GM18909 (cell line): ENCODE measurements at regions not wholly inside any gene's neighbourhood (a gene's known extent, or its start where the extent isn't known, plus 50 kb on each side); places are given as distances from the start of the nearest gene placed in this dataset.

Experiments
- ATAC-seq: cut with Tn5 transposase; IDR thresholded peaks from one replicate; pipeline ENCODE4 v1.9.1; 2021; ENCODE audit warnings: mild to moderate bottlenecking; ENCODE audit not compliant: unreplicated experiment, poor library complexity

DNA sequence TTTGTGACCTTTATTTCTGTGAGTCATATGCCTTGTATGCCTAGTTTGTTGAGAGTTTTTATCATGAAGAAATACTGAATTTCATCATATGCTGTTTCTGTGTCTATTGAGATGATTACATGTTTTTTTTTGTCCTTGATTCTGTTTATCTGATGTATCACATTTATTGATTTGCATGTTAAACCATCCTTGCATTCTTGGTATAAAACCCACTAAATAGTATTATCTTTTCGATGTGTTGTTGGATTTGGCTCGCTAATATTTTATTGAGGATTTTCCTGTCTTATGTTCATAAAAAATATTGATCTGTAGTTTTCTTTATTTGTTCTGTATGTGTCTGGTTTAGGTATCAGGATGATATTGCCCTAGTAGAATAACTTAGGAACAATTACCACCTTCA is 164.7 kb upstream of the CHRM3 start:
- ATAC-seq, result no peak

DNA sequence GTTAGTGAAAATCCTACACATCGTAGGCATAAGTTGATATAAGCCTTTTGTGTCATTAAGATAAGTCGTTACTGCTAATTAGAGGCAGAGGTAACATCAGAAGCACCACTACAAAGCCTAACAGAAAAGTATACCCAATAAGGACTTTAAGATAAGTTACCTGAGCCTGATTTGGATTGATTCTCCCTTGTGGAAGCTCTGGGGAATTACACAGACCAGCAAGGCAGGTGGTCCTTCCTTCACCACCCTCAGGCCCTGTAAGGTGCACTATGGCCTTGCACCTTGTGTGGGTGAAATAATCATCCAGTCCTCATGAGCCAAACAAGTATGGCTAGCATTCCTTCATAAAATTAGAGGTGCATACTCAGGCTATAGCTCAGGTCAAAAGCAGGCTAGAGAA is 166.7 kb upstream of the CHRM3 start:
- ATAC-seq, result no peak

DNA sequence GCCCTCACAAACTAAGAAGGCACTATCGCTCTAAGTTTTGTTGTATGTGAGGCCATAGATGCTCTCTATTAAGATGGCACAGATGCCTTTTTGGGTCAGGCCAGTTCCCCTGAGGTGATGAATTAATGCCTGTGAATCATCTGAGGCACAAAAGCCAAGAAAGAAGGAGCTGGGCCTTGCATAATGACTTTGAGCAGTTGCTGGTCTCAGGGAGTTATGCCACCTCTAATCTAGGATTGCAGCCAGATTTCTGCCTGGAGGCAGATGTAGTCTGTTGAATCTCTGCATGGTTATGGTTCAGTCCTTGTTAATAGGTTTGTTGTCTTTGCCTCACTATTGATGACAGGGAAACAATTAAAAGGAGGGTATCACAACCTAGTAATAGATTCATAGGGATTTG is 168.1 kb upstream of the CHRM3 start:
- ATAC-seq, result no peak

- no peak for ATAC-seq
Measured at GRCh38 chr1:239212811-239213220, 173.6 kb upstream of the CHRM3 start.

GRCh38 chr1:239209591-239209990 is 176.8 kb upstream of the CHRM3 start:
- no peak for ATAC-seq

- no peak for ATAC-seq
Measured at GRCh38 chr1:239204401-239204800, 182.0 kb upstream of the CHRM3 start.

- no peak for ATAC-seq
Measured at GRCh38 chr1:239197871-239198270, 188.5 kb upstream of the CHRM3 start.

- ATAC-seq, result no peak
Measured at GRCh38 chr1:239189998-239190512, 196.3 kb upstream of the CHRM3 start.

GRCh38 chr1:239186487-239186886 is 199.9 kb upstream of the CHRM3 start:
- no peak for ATAC-seq

DNA sequence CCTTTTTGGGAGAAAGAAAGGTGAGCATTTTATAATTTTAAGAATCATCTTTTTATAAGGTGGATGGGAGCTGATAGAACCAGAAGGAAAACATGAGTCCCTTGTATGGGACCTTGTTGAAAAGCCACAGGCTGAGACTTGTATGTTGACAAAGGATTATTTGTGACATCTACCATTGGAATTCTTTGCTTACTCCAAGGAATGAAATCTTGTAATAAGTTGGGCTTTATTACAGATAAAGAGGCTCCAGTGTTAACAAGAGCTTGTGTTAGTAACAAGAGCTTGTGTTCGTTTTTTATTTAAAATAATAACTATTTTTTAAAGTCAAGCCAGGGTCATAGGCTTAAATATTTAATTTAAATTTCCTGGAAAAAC is 201.1 kb upstream of the CHRM3 start:
- ATAC-seq, result no peak

DNA sequence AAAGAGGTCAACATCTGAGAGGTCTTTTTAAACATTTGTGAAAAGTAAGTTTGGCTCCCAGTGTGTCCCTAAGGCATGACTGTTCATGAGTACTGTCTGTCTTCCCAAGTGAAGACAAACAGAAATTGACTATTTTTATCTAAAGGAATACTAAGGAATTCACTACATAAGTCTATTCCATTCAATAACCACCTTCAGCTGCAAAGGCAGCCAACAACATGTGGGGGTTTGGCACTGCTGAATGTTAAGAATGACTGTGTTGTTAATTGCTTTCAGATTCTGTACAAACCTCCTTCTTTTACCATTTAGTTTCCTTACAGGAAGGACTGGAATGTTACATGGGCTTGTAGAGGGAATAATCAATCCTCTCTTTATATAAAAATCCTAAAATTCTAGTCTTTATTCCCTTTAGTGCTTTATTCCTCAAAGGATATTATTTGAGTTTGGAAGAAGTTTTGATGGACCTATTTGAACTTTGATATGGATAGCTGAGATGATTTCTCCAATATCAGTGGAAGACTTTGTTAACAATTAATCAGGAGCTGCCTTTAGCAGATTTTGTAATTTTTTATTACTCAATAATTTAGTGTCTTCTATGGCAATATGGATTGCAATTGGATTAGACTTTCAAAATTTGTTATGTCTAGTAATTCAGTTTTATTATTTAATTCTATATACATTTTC is 201.7 kb upstream of the CHRM3 start:
- no peak for ATAC-seq

GRCh38 chr1:239178961-239179360 is 207.4 kb upstream of the CHRM3 start:
- ATAC-seq, result no peak

- ATAC-seq, result no peak
Measured at GRCh38 chr1:239174880-239175279, 211.5 kb upstream of the CHRM3 start.

GRCh38 chr1:239170828-239171227 is 215.5 kb upstream of the CHRM3 start:
- ATAC-seq, result no peak

DNA sequence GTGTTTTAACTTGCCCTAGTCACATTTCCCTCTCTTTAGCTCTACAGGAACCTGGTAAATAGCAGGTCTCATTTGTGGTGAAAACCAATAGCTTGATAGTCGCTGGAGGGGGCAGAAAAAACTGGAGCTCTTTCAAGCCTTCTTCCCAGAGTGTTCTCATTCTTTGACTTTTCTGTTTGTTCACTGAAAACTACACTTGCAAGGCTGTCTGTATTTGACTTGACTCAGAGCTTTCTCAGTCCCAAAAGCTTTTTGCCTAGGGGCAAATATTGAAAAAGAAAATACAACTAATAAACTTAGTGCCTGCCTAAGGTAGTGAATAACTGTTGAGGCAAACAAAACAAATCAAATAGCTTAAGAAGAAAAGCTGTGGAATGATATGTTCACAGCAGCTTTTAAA is 217.1 kb upstream of the CHRM3 start:
- no peak for ATAC-seq

- ATAC-seq, result no peak
Measured at GRCh38 chr1:239164451-239165180, 221.8 kb upstream of the CHRM3 start.

DNA sequence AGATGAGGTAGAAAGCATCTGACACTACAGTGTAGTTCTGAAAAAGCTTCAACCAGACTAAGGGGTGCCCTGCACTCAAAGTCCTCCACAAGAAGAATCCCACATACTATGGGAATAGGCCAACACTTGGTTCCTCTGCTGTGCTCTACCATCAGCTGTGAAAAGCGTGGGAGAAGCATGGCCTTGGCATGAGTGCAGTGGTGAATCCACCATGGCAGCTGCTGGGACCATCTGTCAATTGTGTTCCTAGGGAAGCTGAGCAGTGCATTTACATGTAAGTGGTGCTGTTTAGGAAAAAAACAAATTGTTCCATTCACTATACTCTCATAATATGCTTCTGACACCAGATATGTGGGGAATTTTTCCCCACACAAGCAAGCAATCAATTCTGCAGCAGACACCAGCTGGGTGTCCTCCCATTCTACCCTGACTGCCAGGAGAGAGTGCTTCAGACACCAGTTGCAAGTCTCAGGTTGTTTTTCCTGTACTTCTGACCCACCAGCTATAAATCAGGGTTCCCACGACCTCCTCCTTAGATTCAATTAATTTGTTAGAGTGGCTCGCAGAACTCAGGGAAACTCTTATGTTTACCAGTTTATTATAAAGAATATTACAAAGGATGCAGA is 230.8 kb upstream of the CHRM3 start:
- no peak for ATAC-seq

GRCh38 chr1:239151937-239152336 is 234.4 kb upstream of the CHRM3 start:
- ATAC-seq, result no peak

DNA sequence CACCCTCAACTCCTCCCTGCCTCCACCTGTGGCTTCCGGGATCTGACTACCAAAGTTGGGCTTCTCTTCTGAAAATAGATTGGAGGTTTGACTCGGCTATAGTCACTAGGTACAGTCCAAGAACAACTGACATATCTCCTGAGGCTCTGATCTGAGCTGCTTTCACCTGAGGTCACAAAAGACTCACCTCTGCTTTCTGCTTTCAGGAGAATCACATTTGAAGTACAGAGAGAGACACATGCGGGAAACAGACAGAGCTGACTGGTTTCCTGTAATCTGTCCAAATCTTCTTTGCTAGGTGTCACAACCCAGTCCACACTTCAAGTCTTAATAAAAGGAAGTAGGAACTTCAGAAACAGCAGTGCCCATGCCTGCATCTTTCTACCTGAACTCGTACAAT is 245.4 kb upstream of the CHRM3 start:
- ATAC-seq, result no peak

GRCh38 chr1:239139801-239140200 is 246.6 kb upstream of the CHRM3 start:
- no peak for ATAC-seq

DNA sequence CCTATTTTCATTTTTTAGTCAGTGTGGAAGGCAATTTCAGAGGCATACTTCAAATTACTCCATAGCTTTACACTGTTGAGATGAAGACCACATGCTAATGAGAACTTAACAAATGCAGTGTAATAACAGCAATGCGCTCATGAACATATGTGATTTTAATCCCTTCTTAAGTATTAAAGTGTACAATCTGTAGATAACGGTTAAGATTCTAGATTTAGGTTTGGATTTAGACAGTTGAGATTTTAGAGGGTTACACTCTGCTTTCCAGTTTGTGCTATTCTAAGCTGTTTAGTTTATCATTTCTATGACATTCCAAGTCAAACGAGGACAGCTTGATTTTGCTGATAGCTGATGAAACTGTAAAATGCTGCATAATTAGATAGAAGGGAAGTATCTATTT is 257.8 kb upstream of the CHRM3 start:
- ATAC-seq, result no peak
